ENCODE measurements at regions not wholly inside any gene's neighbourhood (a gene's known extent, or its start where the extent isn't known, plus 50 kb on each side); places are given as distances from the start of the nearest gene placed in this dataset.
"Not testable (repeated sequence)": the region's sequence is repeated elsewhere in the genome, so short reads cannot be mapped to it uniquely, and the experiment has no call there.

- ATAC-seq: not testable (repeated sequence)
These were observed 159.9 kb downstream of the POTEH start for GRCh38 chr22:15849772-15850171.

GRCh38 chr22:15853716-15854373, 164.0 kb downstream of the POTEH start:
- not testable (repeated sequence) for ATAC-seq

DNA sequence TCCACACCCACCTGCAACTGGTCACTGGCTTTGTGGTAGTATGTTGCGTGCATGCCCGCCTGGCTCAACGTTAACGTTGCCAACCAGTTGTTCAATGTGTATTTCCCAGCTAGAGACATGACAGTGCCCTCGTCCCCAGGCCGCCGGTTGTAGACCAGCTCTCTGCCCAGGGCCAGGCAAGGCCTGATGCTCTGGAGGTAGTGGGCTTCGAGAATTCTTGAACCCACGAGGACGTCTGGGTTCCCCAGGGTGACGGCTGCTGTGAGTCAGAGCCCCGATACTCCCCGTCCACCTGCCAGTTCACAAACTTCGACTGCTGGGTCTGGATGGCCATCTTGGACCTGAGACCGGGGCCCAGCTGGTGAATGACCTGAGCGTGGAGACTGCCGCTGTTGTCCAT, 164.6 kb downstream of the POTEH start:
- ATAC-seq: not testable (repeated sequence)

DNA sequence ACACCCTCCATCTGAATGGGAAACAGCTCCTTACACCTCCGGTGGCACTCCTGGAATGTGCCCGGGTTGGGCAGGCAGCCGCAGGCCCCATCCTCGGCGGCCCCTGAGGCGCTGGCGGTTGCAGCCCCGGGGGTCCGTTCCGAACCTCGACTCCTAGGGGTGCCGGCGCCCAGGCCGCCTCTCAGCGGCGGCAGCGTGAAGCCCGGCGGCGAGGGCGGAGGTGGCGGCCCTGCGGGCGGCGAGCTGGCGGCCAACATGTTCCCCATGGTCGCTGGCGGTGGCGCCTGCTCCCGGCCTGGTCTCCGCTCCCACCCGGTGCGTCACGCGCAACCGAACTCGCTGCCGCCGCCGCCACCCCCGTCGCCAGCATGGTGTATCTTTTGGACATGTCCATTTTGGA, 165.2 kb downstream of the POTEH start:
- ATAC-seq: not testable (repeated sequence)

- not testable (repeated sequence) for ATAC-seq
These were observed 191.1 kb downstream of the POTEH start for GRCh38 chr22:15880926-15881325.

DNA sequence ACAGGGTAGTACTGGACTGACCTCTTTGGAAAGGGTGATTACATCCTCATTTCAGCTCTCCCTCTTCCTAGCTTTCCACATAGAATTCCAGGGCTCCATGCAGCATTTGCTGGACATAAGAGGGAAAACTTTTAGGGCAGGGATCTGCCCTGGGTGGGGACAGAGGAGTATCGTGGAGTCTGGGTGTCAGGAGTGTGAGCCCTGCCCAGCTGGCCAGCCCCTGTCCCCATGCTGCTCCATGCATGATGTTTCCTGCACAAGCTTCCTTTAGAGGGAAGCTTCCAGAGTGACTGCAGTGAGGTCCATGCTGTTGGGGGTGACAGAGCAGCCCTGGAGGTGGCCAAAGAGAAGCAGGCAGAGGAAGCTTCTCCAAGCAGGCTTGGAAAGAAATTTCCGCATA, 214.5 kb downstream of the POTEH start:
- not testable (repeated sequence) for ATAC-seq

DNA sequence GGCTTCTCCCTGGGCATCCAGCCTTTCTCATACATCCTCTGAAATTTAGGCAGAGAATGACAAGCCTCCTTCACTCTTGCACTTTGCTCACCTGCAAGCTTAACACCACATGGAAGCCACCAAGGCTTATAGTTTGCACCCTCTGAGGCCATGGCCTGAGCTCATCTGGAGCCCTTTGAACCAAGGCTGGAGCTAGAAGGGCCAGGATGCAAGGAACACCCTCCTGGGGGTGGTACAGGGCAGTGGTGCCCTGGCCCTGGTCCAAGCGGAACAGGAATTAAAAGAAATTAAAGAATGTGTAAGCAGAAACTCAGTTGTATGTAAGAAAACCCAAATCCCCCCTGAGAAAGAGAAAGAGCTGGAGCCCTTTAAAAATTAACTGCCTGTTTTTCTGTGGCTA, 221.9 kb downstream of the POTEH start:
- ATAC-seq: not testable (repeated sequence)

DNA sequence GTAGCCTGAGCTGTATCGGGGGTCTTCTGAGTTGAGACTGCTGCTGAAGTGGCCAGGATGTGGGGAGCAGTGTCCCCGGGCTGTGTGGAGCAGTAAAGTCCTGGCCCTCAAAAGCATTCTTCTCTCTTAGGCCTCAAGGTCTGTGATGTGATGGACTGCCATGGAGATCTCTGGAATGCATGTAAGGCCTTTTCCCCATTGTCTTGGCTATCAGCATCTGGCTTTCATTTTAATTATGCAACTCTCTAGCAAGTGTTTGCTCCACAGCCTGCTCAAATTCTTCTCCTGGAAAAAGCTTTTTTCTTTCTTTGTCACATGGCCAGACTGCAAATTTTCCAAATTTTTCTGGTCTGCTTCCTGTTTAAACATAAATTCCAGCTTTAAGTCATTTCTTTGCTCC, 229.3 kb downstream of the POTEH start:
- ATAC-seq: not testable (repeated sequence)

GRCh38 chr22:15920941-15921340, 231.1 kb downstream of the POTEH start:
- not testable (repeated sequence) for ATAC-seq

DNA sequence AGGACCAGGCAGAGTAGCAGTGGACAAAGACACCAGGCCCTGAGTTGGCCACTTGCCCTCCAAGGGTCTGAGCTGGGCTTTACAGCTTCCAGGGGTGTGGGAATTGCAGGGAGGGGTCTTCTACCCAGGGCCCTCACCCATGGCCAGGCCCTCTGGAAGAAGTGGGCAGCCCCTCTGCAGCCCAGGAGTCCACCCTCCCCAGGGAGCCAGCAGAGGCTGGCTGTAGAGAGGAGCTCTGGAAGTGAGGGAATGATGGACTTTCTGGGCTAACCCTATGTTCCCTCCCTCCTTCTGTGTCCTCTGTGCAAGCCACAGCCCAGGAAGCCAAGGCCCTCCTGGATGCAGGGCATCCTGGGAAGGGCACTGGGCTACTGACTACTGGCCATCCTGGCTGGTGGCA, 232.3 kb downstream of the POTEH start:
- ATAC-seq: not testable (repeated sequence)

- ATAC-seq: not testable (repeated sequence)
These were observed 232.8 kb downstream of the POTEH start for GRCh38 chr22:15922666-15923065.

GRCh38 chr22:15924820-15925219, 235.0 kb downstream of the POTEH start:
- not testable (repeated sequence) for ATAC-seq

DNA sequence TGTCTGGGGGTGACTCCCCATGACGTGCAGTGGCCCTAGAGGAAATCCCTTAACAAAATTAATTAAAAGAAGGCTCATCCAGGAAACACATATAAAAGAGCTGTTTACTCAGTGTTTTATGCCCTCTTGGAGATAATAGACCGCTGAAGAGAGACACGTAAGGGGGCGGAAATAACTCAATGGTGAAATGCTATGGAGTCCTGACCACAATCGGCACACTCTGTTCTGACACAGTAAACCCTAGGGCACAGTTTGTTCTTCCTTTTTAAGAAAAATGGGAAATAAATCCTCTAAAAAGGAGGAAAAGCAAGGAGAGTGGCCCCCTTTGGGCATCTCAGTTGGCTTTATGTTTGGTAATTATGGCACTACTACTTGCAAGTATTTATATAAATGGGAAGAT, 237.3 kb downstream of the POTEH start:
- not testable (repeated sequence) for ATAC-seq
